ENCODE measurements at regions not wholly inside any gene's neighbourhood (a gene's known extent, or its start where the extent isn't known, plus 50 kb on each side); places are given as distances from the start of the nearest gene placed in this dataset.

DNA sequence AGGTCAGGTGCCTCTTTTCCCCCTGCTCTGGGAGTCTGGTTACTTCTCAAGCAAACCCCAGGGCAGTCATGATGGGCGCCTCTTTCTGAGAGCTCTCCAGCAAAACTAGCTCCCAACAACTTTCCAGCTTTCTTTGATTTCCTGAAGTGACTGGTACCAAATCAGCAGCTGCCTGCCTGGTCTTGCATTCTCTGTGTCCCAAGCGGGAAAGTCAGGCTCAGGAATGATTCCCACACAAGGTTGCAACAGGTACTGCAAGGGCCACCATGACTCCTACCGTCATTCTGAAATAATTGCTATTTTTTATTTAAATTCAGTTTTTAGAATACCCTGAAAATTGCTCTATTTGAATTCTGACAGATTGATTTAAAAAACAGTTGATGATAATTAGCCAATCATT is 658.7 kb downstream of the SQOR start:
- TF ChIP-seq, protein P1, sequence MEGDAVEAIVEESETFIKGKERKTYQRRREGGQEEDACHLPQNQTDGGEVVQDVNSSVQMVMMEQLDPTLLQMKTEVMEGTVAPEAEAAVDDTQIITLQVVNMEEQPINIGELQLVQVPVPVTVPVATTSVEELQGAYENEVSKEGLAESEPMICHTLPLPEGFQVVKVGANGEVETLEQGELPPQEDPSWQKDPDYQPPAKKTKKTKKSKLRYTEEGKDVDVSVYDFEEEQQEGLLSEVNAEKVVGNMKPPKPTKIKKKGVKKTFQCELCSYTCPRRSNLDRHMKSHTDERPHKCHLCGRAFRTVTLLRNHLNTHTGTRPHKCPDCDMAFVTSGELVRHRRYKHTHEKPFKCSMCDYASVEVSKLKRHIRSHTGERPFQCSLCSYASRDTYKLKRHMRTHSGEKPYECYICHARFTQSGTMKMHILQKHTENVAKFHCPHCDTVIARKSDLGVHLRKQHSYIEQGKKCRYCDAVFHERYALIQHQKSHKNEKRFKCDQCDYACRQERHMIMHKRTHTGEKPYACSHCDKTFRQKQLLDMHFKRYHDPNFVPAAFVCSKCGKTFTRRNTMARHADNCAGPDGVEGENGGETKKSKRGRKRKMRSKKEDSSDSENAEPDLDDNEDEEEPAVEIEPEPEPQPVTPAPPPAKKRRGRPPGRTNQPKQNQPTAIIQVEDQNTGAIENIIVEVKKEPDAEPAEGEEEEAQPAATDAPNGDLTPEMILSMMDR (IDR thresholded peaks at IDR 0.05): no peak
- no peak for TF ChIP-seq POLR2A (IDR thresholded peaks at IDR 0.05)

Measured in thyroid gland (tissue), 4 donors.